HepG2 (cell line): ENCODE measurements at regions not wholly inside any gene's neighbourhood (a gene's known extent, or its start where the extent isn't known, plus 50 kb on each side); places are given as distances from the start of the nearest gene placed in this dataset.

Source experiments
- ATAC-seq: fragments of 200-7000 bp; cut with Tn5 transposase; 3 replicates; pipeline ENCODE4 v1.9.1; 2020; ENCODE audit warnings: mild to moderate bottlenecking, moderate library complexity
- BruUV-seq: library from RNA; stranded (reverse); fragments of 400-500 nt; replicated peaks from 2 replicates; lab custom pipeline; 2021; lab: Mats Ljungman, UMichigan
- CTCF ChIA-PET: fragments of 300-600 bp; formaldehyde crosslinking; extraction: SDS; loops from one replicate; lab custom pipeline; 2021; ENCODE audit warnings: low total read pairs, inconsistent platforms, low intra/inter-chr PET ratio; lab: Yijun Ruan, JAX
- POLR2A ChIA-PET: fragments of 350-600 bp; sonication (Branson Sonifier 250); formaldehyde crosslinking; loops from one replicate; lab custom pipeline; 2020; ENCODE audit warnings: antibody characterized with exemption, inconsistent platforms; lab: Yijun Ruan, JAX
- DNase-seq: peaks from one replicate; pipeline ENCODE4 v3.0.0-alpha.2; 2015; ENCODE audit warnings: low spot score
- FAIRE-seq: peaks from 3 replicates; lab custom pipeline; 2011; peaks lifted over from hg19 to GRCh38; lab: Jason Lieb, UNC
- H2AFZ ChIP-seq: one replicate; pipeline ENCODE4 v1.6.1; 2011; ENCODE audit warnings: low read length, inconsistent platforms
- H3K27ac ChIP-seq: fragments of 300-600 bp; 3 replicates; pipeline ENCODE4 v1.8.0; 2011; ENCODE audit warnings: mixed run types, mild to moderate bottlenecking, mixed read lengths, low read length, inconsistent platforms; ENCODE audit not compliant: insufficient read depth; ENCODE audit errors: extremely low read length
- H3K27me3 ChIP-seq, 2 experiments: fragments of 200-600 bp in 1 of 2; 2 replicates in 1 of 2; 3 replicates in 1 of 2; pipeline versions ENCODE4 v1.6.0 to v1.8.0; 2011; ENCODE audit warnings: low read length in 2 of 2, mild to moderate bottlenecking in 2 of 2, moderate library complexity in 2 of 2, inconsistent platforms in 1 of 2; ENCODE audit not compliant: insufficient read depth in 2 of 2, control insufficient read depth in 1 of 2
- H3K36me3 ChIP-seq, 2 experiments: fragments of 200-600 bp in 1 of 2; replicated peaks in 1 of 2; 2 replicates in 1 of 2; 3 replicates in 1 of 2; pipeline versions ENCODE4 v1.5.1 to v1.8.0; 2011; ENCODE audit warnings: low read length in 2 of 2, inconsistent platforms in 1 of 2; ENCODE audit not compliant: insufficient read depth in 2 of 2, control insufficient read depth in 1 of 2
- H3K4me1 ChIP-seq: 2 replicates; pipeline ENCODE4 v1.5.1; 2012; ENCODE audit warnings: low read length, inconsistent platforms; ENCODE audit not compliant: insufficient read depth
- H3K4me2 ChIP-seq: 2 replicates; pipeline ENCODE4 v1.6.0; 2011; ENCODE audit warnings: low read depth, low read length, inconsistent platforms
- H3K4me3 ChIP-seq, 3 experiments: fragments of 200-600 bp in 1 of 3; sonication (generic), shearing (Covaris generic) in 1 of 3; replicated peaks in 1 of 3; 2 replicates each; pipeline ENCODE4 v1.5.1; 2011 to 2016; ENCODE audit warnings: low read length in 3 of 3, inconsistent platforms in 2 of 3, low read depth in 2 of 3, mild to moderate bottlenecking in 2 of 3, control low read depth in 1 of 3, mixed read lengths in 1 of 3; ENCODE audit not compliant: insufficient read depth in 1 of 3
- H3K79me2 ChIP-seq: one replicate; pipeline ENCODE4 v1.6.1; 2011; ENCODE audit warnings: low read length, inconsistent platforms; ENCODE audit not compliant: insufficient read depth
- H3K9ac ChIP-seq: 2 replicates; pipeline ENCODE4 v1.6.0; 2011; ENCODE audit warnings: mild to moderate bottlenecking, low read depth, low read length, inconsistent platforms; ENCODE audit not compliant: insufficient read depth
- H3K9me3 ChIP-seq: 2 replicates; pipeline ENCODE4 v1.5.1; 2012; ENCODE audit warnings: mild to moderate bottlenecking, low read length
- H4K20me1 ChIP-seq: 2 replicates; pipeline ENCODE4 v1.6.0; 2011; ENCODE audit warnings: inconsistent platforms, mild to moderate bottlenecking, low read length, moderate library complexity; ENCODE audit not compliant: insufficient read depth
- CAMTA2 ChIP-seq: sonication (generic); formaldehyde crosslinking; IDR thresholded peaks from 2 replicates; pipeline ENCODE4 v1.4.0; 2020; ENCODE audit warnings: mild to moderate bottlenecking, missing genetic modification reagents, borderline replicate concordance
- CBX5 ChIP-seq: sonication (generic); formaldehyde crosslinking; IDR thresholded peaks from 2 replicates; pipeline ENCODE4 v1.4.0; 2020; ENCODE audit warnings: missing genetic modification reagents, borderline replicate concordance
- FOXO4 ChIP-seq: sonication (generic); formaldehyde crosslinking; conservative IDR thresholded peaks from 2 replicates; pipeline ENCODE4 v1.8.1; 2023; ENCODE audit warnings: missing genetic modification reagents
- NFE2 ChIP-seq: sonication (generic); formaldehyde crosslinking; IDR thresholded peaks from 2 replicates; pipeline ENCODE4 v1.4.0; 2020; ENCODE audit warnings: missing genetic modification reagents
- PLRG1 ChIP-seq: fragments of 450-650 bp; conservative IDR thresholded peaks from 2 replicates; pipeline ENCODE4 v1.6.1; 2016
- PRPF4 ChIP-seq: fragments of 200-400 bp; formaldehyde crosslinking; IDR thresholded peaks from 2 replicates; pipeline ENCODE4 v1.6.1; 2016; ENCODE audit warnings: low read length, low read depth; ENCODE audit not compliant: poor library complexity, severe bottlenecking
- ZNF101 ChIP-seq: sonication (generic); formaldehyde crosslinking; IDR thresholded peaks from 2 replicates; pipeline ENCODE4 v1.4.0; 2020; ENCODE audit warnings: mild to moderate bottlenecking, low read depth, missing genetic modification reagents, borderline replicate concordance
- ZNF24 ChIP-seq: fragments of 450-650 bp; IDR thresholded peaks from 2 replicates; pipeline ENCODE4 v1.6.1; 2017; ENCODE audit warnings: antibody characterized with exemption, mild to moderate bottlenecking
- ZNF550 ChIP-seq: sonication (generic); formaldehyde crosslinking; IDR thresholded peaks from 2 replicates; pipeline ENCODE4 v1.4.0; 2020; ENCODE audit warnings: mild to moderate bottlenecking, missing genetic modification reagents, borderline replicate concordance
- ZNF564 ChIP-seq: sonication (generic); formaldehyde crosslinking; IDR thresholded peaks from 2 replicates; pipeline ENCODE4 v1.8.1; 2023; ENCODE audit warnings: mild to moderate bottlenecking, missing genetic modification reagents
- WGBS: methylation state at CpG from one replicate; pipeline ENCODE4 v1.1.6; 2017; ENCODE audit warnings: low lambda C conversion rate; 5-methylcytosine and 5-hydroxymethylcytosine counted together
- in situ Hi-C: cut with HindIII; loops from 2 replicates; pipeline ENCODE4 v1.10.0; 2017; ENCODE audit warnings: low pct_unique_long_range_greater_than_20kb; ENCODE audit not compliant: extremely low pct_ligation_motif_present
- intact Hi-C: fragments of 100-400 bp; cut with micrococcal nuclease; formaldehyde crosslinking; loops from one replicate; pipeline ENCODE4 v1.10.0; 2022; ENCODE audit not compliant: unreplicated experiment
- TF ChIP-seq, protein P1 (sequence below): IDR thresholded peaks from 2 replicates; pipeline ENCODE4 v1.6.1; 2016; ENCODE audit warnings: missing biosample characterization, missing genetic modification reagents, low read depth
- TF ChIP-seq, protein P2 (sequence below): sonication (generic); formaldehyde crosslinking; conservative IDR thresholded peaks from 2 replicates; pipeline ENCODE4 v1.4.0; 2020; ENCODE audit warnings: missing genetic modification reagents
- TF ChIP-seq, protein P3 (sequence below): sonication (generic); formaldehyde crosslinking; IDR thresholded peaks from 2 replicates; pipeline ENCODE4 v1.5.1; 2020; ENCODE audit warnings: missing genetic modification reagents, mild to moderate bottlenecking, borderline replicate concordance
- TF ChIP-seq, protein P4 (sequence below): sonication (generic); formaldehyde crosslinking; IDR thresholded peaks from 2 replicates; pipeline ENCODE4 v1.5.1; 2020; ENCODE audit warnings: mild to moderate bottlenecking, missing genetic modification reagents, moderate library complexity

GRCh38 chr4:125084608-125085007 lies 230.1 kb upstream of the FAT4 start (continued):
- TF ChIP-seq, protein P1, sequence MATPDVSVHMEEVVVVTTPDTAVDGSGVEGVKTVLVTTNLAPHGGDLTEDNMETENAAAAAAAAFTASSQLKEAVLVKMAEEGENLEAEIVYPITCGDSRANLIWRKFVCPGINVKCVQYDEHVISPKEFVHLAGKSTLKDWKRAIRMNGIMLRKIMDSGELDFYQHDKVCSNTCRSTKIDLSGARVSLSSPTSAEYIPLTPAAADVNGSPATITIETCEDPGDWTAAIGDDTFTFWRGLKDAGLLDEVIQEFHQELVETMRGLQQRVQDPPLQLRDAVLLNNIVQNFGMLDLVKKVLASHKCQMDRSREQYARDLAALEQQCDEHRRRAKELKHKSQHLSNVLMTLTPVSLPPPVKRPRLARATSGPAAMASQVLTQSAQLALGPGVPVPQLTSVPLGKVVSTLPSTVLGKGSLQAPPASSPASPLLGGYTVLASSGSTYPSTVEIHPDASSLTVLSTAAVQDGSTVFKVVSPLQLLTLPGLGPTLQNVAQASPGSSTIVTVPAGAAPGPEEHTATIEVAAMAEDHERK (CRISPR knock-in tag): no peak
- TF ChIP-seq FOXO4 (CRISPR knock-in tag): no peak
- no peak for TF ChIP-seq NFE2
- TF ChIP-seq ZNF564 (CRISPR knock-in tag): no peak
- no peak for TF ChIP-seq CBX5 (CRISPR knock-in tag)
- TF ChIP-seq PRPF4: no peak

DNA sequence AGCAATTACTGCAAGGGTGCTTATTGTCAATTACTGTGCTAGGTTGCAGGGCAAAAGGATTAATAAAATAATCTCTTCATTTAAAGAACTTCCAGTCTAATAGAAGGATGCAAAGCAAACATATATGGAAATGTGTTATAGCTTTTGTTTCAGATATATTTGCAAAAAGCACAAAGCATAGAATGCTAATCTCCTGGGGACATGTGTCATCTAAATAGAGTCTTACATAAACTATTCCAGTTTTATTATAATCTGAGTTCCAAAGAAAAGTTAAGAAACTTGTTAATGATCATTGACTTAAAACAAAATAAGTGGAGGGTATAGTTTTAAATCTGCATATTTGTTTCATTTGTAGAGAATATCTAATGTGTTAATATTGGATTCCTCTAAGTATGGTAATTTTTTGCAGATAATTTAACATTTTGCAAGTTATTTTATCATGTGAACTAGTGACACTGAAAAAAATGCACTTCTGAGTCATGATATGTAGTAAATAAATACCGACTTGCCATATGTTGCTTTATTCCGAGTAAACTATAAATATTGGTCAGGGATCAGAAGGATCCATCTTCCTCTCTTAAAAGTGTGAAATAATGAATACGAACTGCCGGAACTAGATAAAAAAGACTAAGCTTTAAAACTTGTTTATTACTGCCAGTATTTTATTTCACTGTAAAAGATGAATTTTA lies 231.9 kb upstream of the FAT4 start:
- ChIA-PET POLR2A (no interaction called here), CTCF (no interaction called here)
- no peak overlapping the region for H3K9ac ChIP-seq
- BruUV-seq: no TSS peak
- ATAC-seq (no peak), DNase-seq (no peak), FAIRE-seq (no peak)
- intact Hi-C loops (no loop called here), in situ Hi-C loops (no loop called here)
- no peaks in the 10 kb centered on the region for H3K27me3 ChIP-seq
- H3K4me1 ChIP-seq: no peaks in the 10 kb centered on the region
- H3K4me3 ChIP-seq: no peak overlapping the region
- no peak overlapping the region for H3K27ac ChIP-seq
- no peaks in the 10 kb centered on the region for H3K79me2 ChIP-seq
- H3K36me3 ChIP-seq: no peaks in the 10 kb centered on the region
- no peaks in the 10 kb centered on the region for H4K20me1 ChIP-seq
- no peaks in the 10 kb centered on the region for H3K9me3 ChIP-seq
- no peak overlapping the region for H2AFZ ChIP-seq
- H3K4me2 ChIP-seq: no peak overlapping the region
- WGBS: 1% methylated on average over 4 of the region's 4 CpGs
- TF ChIP-seq, protein P2, sequence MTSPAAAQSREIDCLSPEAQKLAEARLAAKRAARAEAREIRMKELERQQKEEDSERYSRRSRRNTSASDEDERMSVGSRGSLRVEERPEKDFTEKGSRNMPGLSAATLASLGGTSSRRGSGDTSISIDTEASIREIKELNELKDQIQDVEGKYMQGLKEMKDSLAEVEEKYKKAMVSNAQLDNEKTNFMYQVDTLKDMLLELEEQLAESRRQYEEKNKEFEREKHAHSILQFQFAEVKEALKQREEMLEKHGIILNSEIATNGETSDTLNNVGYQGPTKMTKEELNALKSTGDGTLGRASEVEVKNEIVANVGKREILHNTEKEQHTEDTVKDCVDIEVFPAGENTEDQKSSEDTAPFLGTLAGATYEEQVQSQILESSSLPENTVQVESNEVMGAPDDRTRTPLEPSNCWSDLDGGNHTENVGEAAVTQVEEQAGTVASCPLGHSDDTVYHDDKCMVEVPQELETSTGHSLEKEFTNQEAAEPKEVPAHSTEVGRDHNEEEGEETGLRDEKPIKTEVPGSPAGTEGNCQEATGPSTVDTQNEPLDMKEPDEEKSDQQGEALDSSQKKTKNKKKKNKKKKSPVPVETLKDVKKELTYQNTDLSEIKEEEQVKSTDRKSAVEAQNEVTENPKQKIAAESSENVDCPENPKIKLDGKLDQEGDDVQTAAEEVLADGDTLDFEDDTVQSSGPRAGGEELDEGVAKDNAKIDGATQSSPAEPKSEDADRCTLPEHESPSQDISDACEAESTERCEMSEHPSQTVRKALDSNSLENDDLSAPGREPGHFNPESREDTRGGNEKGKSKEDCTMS (CRISPR knock-in tag): no peak
- TF ChIP-seq, protein P3, sequence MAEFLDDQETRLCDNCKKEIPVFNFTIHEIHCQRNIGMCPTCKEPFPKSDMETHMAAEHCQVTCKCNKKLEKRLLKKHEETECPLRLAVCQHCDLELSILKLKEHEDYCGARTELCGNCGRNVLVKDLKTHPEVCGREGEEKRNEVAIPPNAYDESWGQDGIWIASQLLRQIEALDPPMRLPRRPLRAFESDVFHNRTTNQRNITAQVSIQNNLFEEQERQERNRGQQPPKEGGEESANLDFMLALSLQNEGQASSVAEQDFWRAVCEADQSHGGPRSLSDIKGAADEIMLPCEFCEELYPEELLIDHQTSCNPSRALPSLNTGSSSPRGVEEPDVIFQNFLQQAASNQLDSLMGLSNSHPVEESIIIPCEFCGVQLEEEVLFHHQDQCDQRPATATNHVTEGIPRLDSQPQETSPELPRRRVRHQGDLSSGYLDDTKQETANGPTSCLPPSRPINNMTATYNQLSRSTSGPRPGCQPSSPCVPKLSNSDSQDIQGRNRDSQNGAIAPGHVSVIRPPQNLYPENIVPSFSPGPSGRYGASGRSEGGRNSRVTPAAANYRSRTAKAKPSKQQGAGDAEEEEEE (CRISPR knock-in tag): no peak
- TF ChIP-seq PLRG1 (no peak), CAMTA2 (no peak), ZNF550 (CRISPR knock-in tag) (no peak), ZNF24 (no peak), ZNF101 (CRISPR knock-in tag) (no peak)
- TF ChIP-seq, protein P4, sequence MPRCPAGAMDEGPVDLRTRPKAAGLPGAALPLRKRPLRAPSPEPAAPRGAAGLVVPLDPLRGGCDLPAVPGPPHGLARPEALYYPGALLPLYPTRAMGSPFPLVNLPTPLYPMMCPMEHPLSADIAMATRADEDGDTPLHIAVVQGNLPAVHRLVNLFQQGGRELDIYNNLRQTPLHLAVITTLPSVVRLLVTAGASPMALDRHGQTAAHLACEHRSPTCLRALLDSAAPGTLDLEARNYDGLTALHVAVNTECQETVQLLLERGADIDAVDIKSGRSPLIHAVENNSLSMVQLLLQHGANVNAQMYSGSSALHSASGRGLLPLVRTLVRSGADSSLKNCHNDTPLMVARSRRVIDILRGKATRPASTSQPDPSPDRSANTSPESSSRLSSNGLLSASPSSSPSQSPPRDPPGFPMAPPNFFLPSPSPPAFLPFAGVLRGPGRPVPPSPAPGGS: no peak
